ENCODE measurements at regions not wholly inside any gene's neighbourhood (a gene's known extent, or its start where the extent isn't known, plus 50 kb on each side); places are given as distances from the start of the nearest gene placed in this dataset.

DNA sequence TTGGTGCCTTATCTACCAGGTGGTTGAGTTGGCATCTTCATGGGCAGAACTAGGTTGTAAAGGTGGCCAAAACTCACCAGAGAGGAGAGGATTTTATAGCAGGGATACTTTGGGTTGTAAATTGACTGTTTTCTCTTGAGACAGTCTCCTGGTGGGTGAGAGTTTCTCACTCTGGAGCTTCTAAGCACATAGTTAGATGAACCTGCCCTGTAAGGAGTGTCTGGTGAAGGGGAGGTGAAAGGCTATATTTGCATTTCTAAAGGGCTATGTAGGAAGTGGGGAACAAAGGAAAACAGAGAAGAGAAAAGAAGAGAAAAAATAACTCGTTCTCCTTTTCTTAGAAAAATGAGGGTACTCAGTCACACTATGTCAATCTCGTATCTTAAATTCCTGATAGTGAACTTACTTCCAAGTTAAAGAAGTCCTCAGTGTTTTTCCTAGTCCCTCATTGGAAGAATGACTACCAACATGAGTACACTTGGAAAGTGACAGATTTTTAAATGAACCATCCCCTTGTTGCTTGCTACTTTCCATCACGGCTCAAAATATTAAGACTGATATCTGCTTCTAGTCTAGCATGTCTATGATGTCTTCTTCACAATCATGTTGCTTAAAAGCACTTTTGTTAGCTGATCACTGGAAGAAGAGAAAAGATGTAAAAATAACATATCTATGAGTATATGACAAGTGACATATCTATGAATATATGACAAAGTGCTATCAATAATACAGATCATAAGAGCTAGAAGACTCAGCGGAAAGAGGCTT is 113.8 kb upstream of the P2RY1 start:
- Histone ChIP-seq H3K79me1 (replicated peaks; ENCODE audit: low read length, poor library complexity, severe bottlenecking) (no peaks in the 10 kb centered on the region), H4K91ac (ENCODE audit: low read length) (no peak overlapping the region), H3K4ac (ENCODE audit: low read depth in 1 of 2, low read length in 2 of 2) (no peak overlapping the region), H2BK5ac (ENCODE audit: low read depth, low read length, poor library complexity, severe bottlenecking) (no peak overlapping the region), H3K27me3 (ENCODE audit: control insufficient read depth in 1 of 2, insufficient read depth in 1 of 2, low read length in 2 of 2) (no peaks in the 10 kb centered on the region), H3K14ac (ENCODE audit: low read length in 2 of 2) (no peak overlapping the region), H3K9ac (ENCODE audit: low read length) (no peak overlapping the region), H2AK5ac (ENCODE audit: low read length, severe bottlenecking) (no peak overlapping the region), H3K27ac (ENCODE audit: low read length, poor library complexity, severe bottlenecking) (no peak overlapping the region), H4K8ac (ENCODE audit: low read length) (no peak overlapping the region), H3K18ac (ENCODE audit: low read depth in 1 of 2, low read length in 2 of 2) (no peak overlapping the region), H3K23ac (ENCODE audit: low read length in 2 of 2) (no peak overlapping the region), H2AFZ (ENCODE audit: low read depth, low read length) (no peak overlapping the region), H3K36me3 (ENCODE audit: control insufficient read depth in 1 of 2, insufficient read depth in 2 of 2, low read depth in 1 of 2, low read length in 2 of 2) (no peaks in the 10 kb centered on the region), H2BK12ac (ENCODE audit: low read length in 2 of 2) (no peak overlapping the region), H3K4me2 (ENCODE audit: low read length, poor library complexity, severe bottlenecking) (no peak overlapping the region), H3K4me3 (ENCODE audit: insufficient read depth in 1 of 2, low read depth in 1 of 2, low read length in 2 of 2) (no peak overlapping the region), H3K9me3 (ENCODE audit: control insufficient read depth, low read length) (no peaks in the 10 kb centered on the region), H2BK120ac (ENCODE audit: low read depth, low read length) (no peak overlapping the region), H2BK15ac (ENCODE audit: low read depth, poor library complexity, severe bottlenecking) (no peak overlapping the region), H3K4me1 (ENCODE audit: control insufficient read depth, insufficient read depth, low read depth, low read length) (no peaks in the 10 kb centered on the region)
- 93% methylated on average over 1 of the region's 4 CpGs for WGBS
- DNase-seq: no peak

DNA sequence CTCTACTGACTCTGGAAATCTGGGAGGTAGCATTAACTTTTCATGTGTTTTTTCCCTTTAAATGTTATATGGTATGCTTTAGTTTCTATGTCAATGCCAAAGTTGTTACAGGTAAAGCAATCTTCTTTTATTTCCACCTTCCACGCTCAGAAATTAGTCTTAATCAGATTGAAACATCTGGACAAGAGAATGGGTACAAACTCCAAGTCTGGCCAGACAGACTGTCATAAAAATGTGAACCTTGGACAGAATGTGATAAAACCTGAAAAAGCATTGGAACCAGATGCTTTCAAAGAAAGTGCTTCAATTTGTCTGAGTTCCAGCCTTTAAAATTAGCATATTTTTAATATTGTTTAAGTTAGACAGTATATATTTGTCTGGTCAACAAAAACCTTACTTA is 110.7 kb upstream of the P2RY1 start:
- H3K79me1 ChIP-seq (replicated peaks; ENCODE audit: low read length, poor library complexity, severe bottlenecking): no peaks in the 10 kb centered on the region
- no peaks in the 10 kb centered on the region for H3K4me1 ChIP-seq (ENCODE audit: control insufficient read depth, insufficient read depth, low read depth, low read length)
- no peak overlapping the region for H2BK5ac ChIP-seq (ENCODE audit: low read depth, low read length, poor library complexity, severe bottlenecking)
- no peak overlapping the region for H4K91ac ChIP-seq (ENCODE audit: low read length)
- no peak for DNase-seq
- no peaks in the 10 kb centered on the region for H3K9me3 ChIP-seq (ENCODE audit: control insufficient read depth, low read length)
- H3K14ac ChIP-seq (ENCODE audit: low read length in 2 of 2): no peak overlapping the region
- H2BK15ac ChIP-seq (ENCODE audit: low read depth, poor library complexity, severe bottlenecking): no peak overlapping the region
- H3K9ac ChIP-seq (ENCODE audit: low read length): no peak overlapping the region
- H3K4me2 ChIP-seq (ENCODE audit: low read length, poor library complexity, severe bottlenecking): no peak overlapping the region
- no peaks in the 10 kb centered on the region for H3K27me3 ChIP-seq (ENCODE audit: control insufficient read depth in 1 of 2, insufficient read depth in 1 of 2, low read length in 2 of 2)
- no peak overlapping the region for H3K27ac ChIP-seq (ENCODE audit: low read length, poor library complexity, severe bottlenecking)
- no peaks in the 10 kb centered on the region for H3K36me3 ChIP-seq (ENCODE audit: control insufficient read depth in 1 of 2, insufficient read depth in 2 of 2, low read depth in 1 of 2, low read length in 2 of 2)
- no peak overlapping the region for H3K23ac ChIP-seq (ENCODE audit: low read length in 2 of 2)
- no peak overlapping the region for H3K4me3 ChIP-seq (ENCODE audit: insufficient read depth in 1 of 2, low read depth in 1 of 2, low read length in 2 of 2)
- H2BK12ac ChIP-seq (ENCODE audit: low read length in 2 of 2): no peak overlapping the region
- H3K4ac ChIP-seq (ENCODE audit: low read depth in 1 of 2, low read length in 2 of 2): no peak overlapping the region
- H2BK120ac ChIP-seq (ENCODE audit: low read depth, low read length): no peak overlapping the region
- no peak overlapping the region for H3K18ac ChIP-seq (ENCODE audit: low read depth in 1 of 2, low read length in 2 of 2)
- H2AK5ac ChIP-seq (ENCODE audit: low read length, severe bottlenecking): no peak overlapping the region
- no peak overlapping the region for H4K8ac ChIP-seq (ENCODE audit: low read length)
- no peak overlapping the region for H2AFZ ChIP-seq (ENCODE audit: low read depth, low read length)
- 88% methylated on average over 1 of the region's 1 CpG for WGBS

GRCh38 chr3:152728231-152728980 is 106.5 kb upstream of the P2RY1 start:
- no peak overlapping the region for H3K9ac ChIP-seq (ENCODE audit: low read length)
- H3K27me3 ChIP-seq (ENCODE audit: control insufficient read depth in 1 of 2, insufficient read depth in 1 of 2, low read length in 2 of 2): no peaks in the 10 kb centered on the region
- H3K36me3 ChIP-seq (ENCODE audit: control insufficient read depth in 1 of 2, insufficient read depth in 2 of 2, low read depth in 1 of 2, low read length in 2 of 2): no peaks in the 10 kb centered on the region
- no peaks in the 10 kb centered on the region for H3K9me3 ChIP-seq (ENCODE audit: control insufficient read depth, low read length)
- no peak overlapping the region for H3K18ac ChIP-seq (ENCODE audit: low read depth in 1 of 2, low read length in 2 of 2)
- no peak overlapping the region for H3K4ac ChIP-seq (ENCODE audit: low read depth in 1 of 2, low read length in 2 of 2)
- no peaks in the 10 kb centered on the region for H3K4me1 ChIP-seq (ENCODE audit: control insufficient read depth, insufficient read depth, low read depth, low read length)
- no peak overlapping the region for H2BK120ac ChIP-seq (ENCODE audit: low read depth, low read length)
- no CpG with 5 or more reads among the region's 2 CpGs for WGBS
- no peak overlapping the region for H2AFZ ChIP-seq (ENCODE audit: low read depth, low read length)
- H2BK15ac ChIP-seq (ENCODE audit: low read depth, poor library complexity, severe bottlenecking): no peak overlapping the region
- H3K4me3 ChIP-seq (ENCODE audit: insufficient read depth in 1 of 2, low read depth in 1 of 2, low read length in 2 of 2): no peak overlapping the region
- H2BK5ac ChIP-seq (ENCODE audit: low read depth, low read length, poor library complexity, severe bottlenecking): no peak overlapping the region
- H2AK5ac ChIP-seq (ENCODE audit: low read length, severe bottlenecking): no peak overlapping the region
- H3K27ac ChIP-seq (ENCODE audit: low read length, poor library complexity, severe bottlenecking): no peak overlapping the region
- no peak overlapping the region for H4K91ac ChIP-seq (ENCODE audit: low read length)
- H3K79me1 ChIP-seq (replicated peaks; ENCODE audit: low read length, poor library complexity, severe bottlenecking): no peaks in the 10 kb centered on the region
- peak; percentile 56 for DNase-seq
- no peak overlapping the region for H4K8ac ChIP-seq (ENCODE audit: low read length)
- no peak overlapping the region for H3K23ac ChIP-seq (ENCODE audit: low read length in 2 of 2)
- H2BK12ac ChIP-seq (ENCODE audit: low read length in 2 of 2): no peak overlapping the region
- no peak overlapping the region for H3K14ac ChIP-seq (ENCODE audit: low read length in 2 of 2)
- no peak overlapping the region for H3K4me2 ChIP-seq (ENCODE audit: low read length, poor library complexity, severe bottlenecking)

GRCh38 chr3:152729906-152730305 is 105.0 kb upstream of the P2RY1 start:
- Histone ChIP-seq H3K27ac (ENCODE audit: low read length, poor library complexity, severe bottlenecking) (no peak overlapping the region), H2AFZ (ENCODE audit: low read depth, low read length) (no peak overlapping the region), H2BK15ac (ENCODE audit: low read depth, poor library complexity, severe bottlenecking) (no peak overlapping the region), H3K9ac (ENCODE audit: low read length) (no peak overlapping the region), H3K9me3 (ENCODE audit: control insufficient read depth, low read length) (no peaks in the 10 kb centered on the region), H3K4me2 (ENCODE audit: low read length, poor library complexity, severe bottlenecking) (no peak overlapping the region), H3K4ac (ENCODE audit: low read depth in 1 of 2, low read length in 2 of 2) (no peak overlapping the region), H2BK12ac (ENCODE audit: low read length in 2 of 2) (no peak overlapping the region), H2BK5ac (ENCODE audit: low read depth, low read length, poor library complexity, severe bottlenecking) (no peak overlapping the region), H3K14ac (ENCODE audit: low read length in 2 of 2) (no peak overlapping the region), H3K18ac (ENCODE audit: low read depth in 1 of 2, low read length in 2 of 2) (no peak overlapping the region), H3K36me3 (ENCODE audit: control insufficient read depth in 1 of 2, insufficient read depth in 2 of 2, low read depth in 1 of 2, low read length in 2 of 2) (no peaks in the 10 kb centered on the region), H2AK5ac (ENCODE audit: low read length, severe bottlenecking) (no peak overlapping the region), H4K91ac (ENCODE audit: low read length) (no peak overlapping the region), H3K4me3 (ENCODE audit: insufficient read depth in 1 of 2, low read depth in 1 of 2, low read length in 2 of 2) (no peak overlapping the region), H3K27me3 (ENCODE audit: control insufficient read depth in 1 of 2, insufficient read depth in 1 of 2, low read length in 2 of 2) (no peaks in the 10 kb centered on the region), H3K23ac (ENCODE audit: low read length in 2 of 2) (no peak overlapping the region), H3K4me1 (ENCODE audit: control insufficient read depth, insufficient read depth, low read depth, low read length) (no peaks in the 10 kb centered on the region), H4K8ac (ENCODE audit: low read length) (no peak overlapping the region), H3K79me1 (replicated peaks; ENCODE audit: low read length, poor library complexity, severe bottlenecking) (no peaks in the 10 kb centered on the region), H2BK120ac (ENCODE audit: low read depth, low read length) (no peak overlapping the region)
- WGBS: no CpG with 5 or more reads among the region's 5 CpGs
- DNase-seq: no peak
